ENCODE measurements at regions not wholly inside any gene's neighbourhood (a gene's known extent, or its start where the extent isn't known, plus 50 kb on each side); places are given as distances from the start of the nearest gene placed in this dataset.

DNA sequence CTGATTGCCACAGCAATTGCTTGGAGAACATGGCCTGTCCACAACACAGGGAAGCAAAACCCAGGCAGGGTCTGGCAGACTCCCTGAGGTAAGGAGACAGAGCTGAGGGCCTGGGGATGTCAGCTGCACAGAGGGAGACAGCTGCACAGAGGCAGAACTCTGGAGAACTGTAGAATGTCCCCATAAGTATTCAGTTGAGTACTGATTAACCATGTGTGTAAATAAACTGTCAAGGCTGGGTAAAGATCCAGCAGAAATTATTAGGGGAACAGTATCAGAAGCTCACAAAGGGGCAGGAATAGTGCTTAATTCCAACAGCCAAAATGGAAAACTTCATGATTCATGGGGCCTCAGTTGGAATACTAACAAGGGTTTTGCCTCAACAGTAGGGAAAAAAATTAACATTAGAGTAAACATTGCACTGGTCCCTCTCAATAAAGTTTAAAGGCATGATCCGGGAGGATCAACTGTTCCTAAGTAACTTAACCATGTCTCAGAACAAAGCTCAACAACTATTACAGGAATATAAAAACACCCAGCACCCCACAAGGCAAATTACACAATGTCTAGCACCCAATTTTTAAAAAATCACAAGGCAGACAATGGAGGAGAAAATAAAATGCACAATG is 201.3 kb upstream of the RASSF8 start:
- Histone ChIP-seq H3K27ac (no peak overlapping the region), H3K36me3 (no peaks in the 10 kb centered on the region), H3K27me3 (no peaks in the 10 kb centered on the region), H3K4me3 (no peak overlapping the region), H3K9me3 (peaks cover 0 to 2% of the 10 kb centered on the region in 2 donors), H3K4me1 (ENCODE audit: insufficient read depth) (no peaks in the 10 kb centered on the region)
- DNase-seq, result no peak
- intact Hi-C loops (cut with DNase I), result no loop called here
- 84 to 93% (median 85%) methylated on average over 1 of the region's 1 CpG for WGBS, 3 donors
- TF ChIP-seq, protein P1, sequence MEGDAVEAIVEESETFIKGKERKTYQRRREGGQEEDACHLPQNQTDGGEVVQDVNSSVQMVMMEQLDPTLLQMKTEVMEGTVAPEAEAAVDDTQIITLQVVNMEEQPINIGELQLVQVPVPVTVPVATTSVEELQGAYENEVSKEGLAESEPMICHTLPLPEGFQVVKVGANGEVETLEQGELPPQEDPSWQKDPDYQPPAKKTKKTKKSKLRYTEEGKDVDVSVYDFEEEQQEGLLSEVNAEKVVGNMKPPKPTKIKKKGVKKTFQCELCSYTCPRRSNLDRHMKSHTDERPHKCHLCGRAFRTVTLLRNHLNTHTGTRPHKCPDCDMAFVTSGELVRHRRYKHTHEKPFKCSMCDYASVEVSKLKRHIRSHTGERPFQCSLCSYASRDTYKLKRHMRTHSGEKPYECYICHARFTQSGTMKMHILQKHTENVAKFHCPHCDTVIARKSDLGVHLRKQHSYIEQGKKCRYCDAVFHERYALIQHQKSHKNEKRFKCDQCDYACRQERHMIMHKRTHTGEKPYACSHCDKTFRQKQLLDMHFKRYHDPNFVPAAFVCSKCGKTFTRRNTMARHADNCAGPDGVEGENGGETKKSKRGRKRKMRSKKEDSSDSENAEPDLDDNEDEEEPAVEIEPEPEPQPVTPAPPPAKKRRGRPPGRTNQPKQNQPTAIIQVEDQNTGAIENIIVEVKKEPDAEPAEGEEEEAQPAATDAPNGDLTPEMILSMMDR (IDR thresholded peaks at IDR 0.05), result no peak
- TF ChIP-seq EP300 (IDR thresholded peaks at IDR 0.05), result no peak
- TF ChIP-seq POLR2A (IDR thresholded peaks at IDR 0.05), result no peak

GRCh38 chr12:25759752-25760151 is 198.7 kb upstream of the RASSF8 start:
- TF ChIP-seq POLR2A (IDR thresholded peaks at IDR 0.05), result no peak
- 66 to 79% (median 72%) methylated on average over 2 of the region's 2 CpGs for WGBS, 3 donors
- no peak for DNase-seq
- Histone ChIP-seq H3K4me1 (ENCODE audit: insufficient read depth) (no peaks in the 10 kb centered on the region), H3K36me3 (no peaks in the 10 kb centered on the region), H3K27ac (no peak overlapping the region), H3K27me3 (no peaks in the 10 kb centered on the region), H3K4me3 (no peak overlapping the region), H3K9me3 (peaks cover 0 to 3% of the 10 kb centered on the region in 2 donors)
- intact Hi-C loops (cut with DNase I), result no loop called here

- WGBS, 3 donors, result 64 to 73% (median 70%) methylated on average over 3 of the region's 3 CpGs
- no peak overlapping the region for H3K4me3 ChIP-seq
- no peaks in the 10 kb centered on the region for H3K36me3 ChIP-seq
- no peak for TF ChIP-seq EP300 (IDR thresholded peaks at IDR 0.05)
- TF ChIP-seq, protein P1 (IDR thresholded peaks at IDR 0.05), result no peak
- TF ChIP-seq POLR2A (IDR thresholded peaks at IDR 0.05), result no peak
- H3K27ac ChIP-seq, result no peak overlapping the region
- peaks cover 0 to 3% of the 10 kb centered on the region in 2 donors for H3K9me3 ChIP-seq
- no peaks in the 10 kb centered on the region for H3K4me1 ChIP-seq (ENCODE audit: insufficient read depth)
- intact Hi-C loops (cut with DNase I), result no loop called here
- DNase-seq, result no peak
- H3K27me3 ChIP-seq, result no peaks in the 10 kb centered on the region
Measured at GRCh38 chr12:25761356-25761755, 197.1 kb upstream of the RASSF8 start.

DNA sequence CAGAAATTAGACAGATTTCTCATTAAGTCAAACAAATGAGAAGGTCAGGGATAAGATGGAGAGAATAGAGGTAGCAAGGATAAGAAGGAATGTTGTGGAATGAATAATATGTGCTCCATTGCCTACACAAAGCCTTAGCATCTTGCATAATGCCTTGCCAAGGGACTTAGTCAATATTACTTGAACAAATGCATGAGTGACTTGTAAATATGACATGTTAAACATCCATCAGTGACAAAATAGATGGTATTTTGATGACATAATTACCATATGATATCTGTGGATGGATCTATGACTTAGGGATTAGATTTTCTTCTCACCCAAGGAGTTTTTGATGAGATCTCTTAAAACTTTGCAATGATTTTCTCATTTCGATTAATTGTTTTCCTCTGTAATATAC is 194.1 kb upstream of the RASSF8 start:
- peaks cover 0 to 3% of the 10 kb centered on the region in 2 donors for H3K9me3 ChIP-seq
- no peaks in the 10 kb centered on the region for H3K36me3 ChIP-seq
- TF ChIP-seq EP300 (IDR thresholded peaks at IDR 0.05) (no peak), POLR2A (IDR thresholded peaks at IDR 0.05) (no peak)
- TF ChIP-seq, protein P1 (IDR thresholded peaks at IDR 0.05), result no peak
- no peak for DNase-seq
- H3K4me3 ChIP-seq, result no peak overlapping the region
- no peaks in the 10 kb centered on the region for H3K27me3 ChIP-seq
- H3K4me1 ChIP-seq (ENCODE audit: insufficient read depth), result no peaks in the 10 kb centered on the region
- intact Hi-C loops (cut with DNase I), result no loop called here
- no peak overlapping the region for H3K27ac ChIP-seq
- 94 to 100% (median 100%) methylated on average over 1 of the region's 1 CpG for WGBS, 3 donors

- Histone ChIP-seq H3K27me3 (no peaks in the 10 kb centered on the region), H3K27ac (no peak overlapping the region), H3K4me1 (ENCODE audit: insufficient read depth) (no peaks in the 10 kb centered on the region), H3K9me3 (peaks cover 0 to 3% of the 10 kb centered on the region in 2 donors), H3K36me3 (no peaks in the 10 kb centered on the region), H3K4me3 (no peak overlapping the region)
- DNase-seq, result no peak
- intact Hi-C loops (cut with DNase I), result no loop called here
- TF ChIP-seq POLR2A (IDR thresholded peaks at IDR 0.05), result no peak
- TF ChIP-seq, protein P1 (IDR thresholded peaks at IDR 0.05), result no peak
- TF ChIP-seq EP300 (IDR thresholded peaks at IDR 0.05), result no peak
- WGBS, 3 donors, result 40 to 48% (median 44%) methylated on average over 3 of the region's 3 CpGs
Measured at GRCh38 chr12:25764892-25765291, 193.6 kb upstream of the RASSF8 start.
